ACHN (cell line): ENCODE measurements at regions not wholly inside any gene's neighbourhood (a gene's known extent, or its start where the extent isn't known, plus 50 kb on each side); places are given as distances from the start of the nearest gene placed in this dataset.
"Not testable (repeated sequence)": the region's sequence is repeated elsewhere in the genome, so short reads cannot be mapped to it uniquely, and the experiment has no call there.

Source experiments
- DNase-seq: peaks from one replicate; pipeline ENCODE4 v3.0.0-alpha.2; 2015
- in situ Hi-C: cut with HindIII; loops from 2 replicates; pipeline ENCODE4 v1.10.0; 2017; ENCODE audit warnings: low sequenced_read_pairs, low pct_ligation_motif_present, low pct_unique_long_range_greater_than_20kb

DNA sequence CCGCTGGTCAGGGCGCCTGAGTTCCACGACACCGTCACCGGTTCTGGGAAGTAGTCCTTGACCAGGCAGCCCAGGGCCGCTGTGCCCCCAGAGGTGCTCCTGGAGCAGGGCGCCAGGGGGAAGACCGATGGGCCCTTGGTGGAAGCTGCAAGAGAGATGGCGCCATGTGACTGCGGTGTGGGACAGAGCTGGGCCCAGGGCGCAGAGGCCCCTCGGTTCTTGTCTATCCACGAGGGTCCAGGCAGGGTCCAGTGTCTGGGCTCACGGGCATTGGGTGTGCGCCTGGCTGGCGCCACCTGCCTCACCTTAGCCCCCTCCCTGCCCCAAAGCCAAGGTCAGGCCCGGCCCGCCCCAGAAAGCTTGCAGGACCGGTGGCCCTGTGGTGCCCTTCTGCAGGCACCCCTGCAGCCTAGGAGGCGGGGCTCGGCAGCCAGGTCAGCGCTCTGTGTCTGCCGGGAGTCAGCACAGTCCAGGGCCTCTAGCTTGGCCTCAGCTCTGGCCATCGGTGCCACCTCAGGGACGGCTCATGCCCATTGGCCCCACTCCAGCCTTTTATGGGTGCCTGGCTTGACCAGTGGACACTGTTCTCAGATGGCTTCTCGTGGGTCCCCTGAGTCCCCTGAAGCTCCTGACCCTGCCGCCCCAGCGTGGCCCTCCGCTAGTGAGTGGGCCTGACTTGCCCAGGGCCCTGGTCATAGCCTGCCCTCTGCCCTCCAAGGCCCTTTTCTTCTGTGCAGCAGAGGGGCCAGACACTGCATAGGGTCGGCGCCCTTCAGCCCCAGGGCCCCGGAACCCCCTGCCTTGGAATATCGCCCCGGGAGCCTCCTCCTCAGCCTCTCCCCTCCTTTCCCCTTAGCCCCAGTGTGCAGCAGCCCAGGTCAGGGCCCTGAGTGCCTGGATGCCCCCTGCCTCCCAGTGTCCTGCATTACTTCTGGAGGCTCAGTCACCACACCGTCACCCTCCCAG, 245.2 kb downstream of the TMEM121 start:
- in situ Hi-C loops, DNase-seq: not testable (repeated sequence)

DNA sequence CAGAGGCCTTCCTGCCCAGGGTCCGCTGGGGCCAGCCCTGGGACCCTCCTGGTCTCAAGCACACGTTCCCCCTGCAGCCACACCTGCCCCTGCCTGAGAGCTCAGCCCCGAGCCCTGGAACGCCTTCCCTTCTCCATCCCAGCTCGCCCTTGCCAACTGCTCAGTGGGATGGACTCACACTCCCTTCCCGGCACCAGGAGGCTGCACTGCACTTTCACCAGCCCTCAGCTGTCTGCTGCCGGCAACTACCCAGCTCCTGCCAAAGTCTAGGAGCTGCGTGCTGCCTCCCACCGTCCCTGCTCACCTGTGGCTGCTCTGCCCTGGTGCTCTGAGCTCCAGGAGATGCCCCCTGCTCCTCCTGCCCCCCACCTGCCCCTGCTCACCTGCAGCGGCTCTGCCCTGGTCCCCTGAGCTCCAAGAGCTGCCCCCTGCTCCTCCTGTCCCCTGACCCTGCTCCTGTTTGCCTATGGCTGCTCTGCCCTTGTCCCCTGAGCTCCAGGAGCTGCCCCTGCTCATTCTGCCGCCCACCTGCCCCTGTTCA, 246.4 kb downstream of the TMEM121 start:
- DNase-seq, in situ Hi-C loops: not testable (repeated sequence)

DNA sequence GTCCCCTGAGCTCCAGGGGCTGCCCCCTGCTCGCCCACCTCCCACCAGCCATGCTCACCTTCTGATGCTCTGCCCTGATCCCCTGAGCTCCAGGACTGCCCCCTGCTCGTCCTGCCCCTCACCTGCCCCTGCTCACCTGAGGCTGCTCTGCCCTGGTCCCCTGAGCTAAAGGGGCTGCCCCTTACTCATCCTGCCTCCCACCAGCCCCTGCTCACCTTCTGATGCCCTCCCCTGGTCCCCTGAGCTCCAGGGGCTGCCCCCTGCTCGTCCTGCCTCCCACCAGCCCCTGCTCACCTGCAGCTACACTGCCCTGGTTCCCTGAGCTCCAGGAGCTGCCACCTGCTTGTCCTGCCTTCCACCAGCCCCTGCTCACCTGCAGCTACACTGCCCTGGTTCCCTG, 247.2 kb downstream of the TMEM121 start:
- in situ Hi-C loops, result no loop called here
- no peak for DNase-seq

DNA sequence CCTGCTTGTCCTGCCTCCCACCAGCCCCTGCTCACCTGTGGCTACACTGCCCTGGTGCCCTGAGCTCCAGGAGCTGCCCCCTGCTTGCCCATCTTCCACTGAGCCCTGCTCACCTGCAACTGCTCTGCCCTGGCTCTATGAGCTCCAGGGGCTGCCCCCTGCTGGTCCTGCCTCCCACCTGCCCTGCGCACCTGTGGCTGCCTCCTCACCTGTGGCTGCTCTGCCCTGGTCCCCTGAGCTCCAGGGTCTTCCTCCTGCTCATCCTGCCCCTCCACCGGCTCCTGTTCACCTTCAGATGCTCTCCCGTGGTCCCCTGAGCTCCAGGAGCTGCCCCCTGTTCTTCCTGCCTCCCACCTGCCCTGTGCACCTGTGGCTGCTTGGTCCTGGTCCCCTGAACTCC, 247.6 kb downstream of the TMEM121 start:
- DNase-seq, result no peak
- in situ Hi-C loops, result no loop called here

DNA sequence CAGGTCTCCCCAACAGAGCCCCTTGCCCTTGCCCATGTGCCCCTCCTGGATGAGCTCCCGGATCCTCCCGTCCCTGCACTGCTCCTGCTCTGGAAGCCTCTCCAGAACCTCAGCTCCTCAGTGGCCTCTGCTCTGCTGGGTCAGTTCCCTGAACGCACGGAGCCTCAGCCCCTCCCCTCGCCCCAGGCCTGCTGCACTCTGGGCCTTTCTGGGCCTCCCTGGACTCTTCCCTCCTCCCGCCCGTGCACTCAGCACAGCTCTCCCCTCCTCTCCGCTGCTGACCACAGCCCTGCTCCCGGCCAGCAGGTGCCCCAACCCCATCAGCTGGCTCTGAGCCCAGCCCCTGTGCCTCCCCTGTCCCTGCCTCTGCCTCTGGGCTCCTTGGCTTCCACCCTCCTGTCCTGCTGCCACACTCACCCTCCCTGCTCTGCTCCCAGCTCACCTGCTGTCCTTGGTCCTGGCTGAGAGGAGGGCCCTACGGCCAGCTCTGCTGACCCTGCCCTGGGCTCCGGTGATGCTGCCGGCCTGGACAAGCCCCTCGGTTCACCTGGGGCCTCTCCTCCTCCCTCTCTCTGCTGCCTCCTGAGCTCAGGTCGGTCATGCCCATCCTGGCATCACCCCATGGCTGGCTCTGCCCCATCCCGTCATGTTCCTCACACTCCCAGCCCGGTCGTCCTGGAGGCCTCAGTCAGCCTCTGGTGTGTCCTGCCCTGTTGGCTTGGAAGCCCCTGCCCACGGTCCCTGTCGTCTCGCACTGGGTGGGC, 248.4 kb downstream of the TMEM121 start:
- in situ Hi-C loops, DNase-seq: not testable (repeated sequence)

DNA sequence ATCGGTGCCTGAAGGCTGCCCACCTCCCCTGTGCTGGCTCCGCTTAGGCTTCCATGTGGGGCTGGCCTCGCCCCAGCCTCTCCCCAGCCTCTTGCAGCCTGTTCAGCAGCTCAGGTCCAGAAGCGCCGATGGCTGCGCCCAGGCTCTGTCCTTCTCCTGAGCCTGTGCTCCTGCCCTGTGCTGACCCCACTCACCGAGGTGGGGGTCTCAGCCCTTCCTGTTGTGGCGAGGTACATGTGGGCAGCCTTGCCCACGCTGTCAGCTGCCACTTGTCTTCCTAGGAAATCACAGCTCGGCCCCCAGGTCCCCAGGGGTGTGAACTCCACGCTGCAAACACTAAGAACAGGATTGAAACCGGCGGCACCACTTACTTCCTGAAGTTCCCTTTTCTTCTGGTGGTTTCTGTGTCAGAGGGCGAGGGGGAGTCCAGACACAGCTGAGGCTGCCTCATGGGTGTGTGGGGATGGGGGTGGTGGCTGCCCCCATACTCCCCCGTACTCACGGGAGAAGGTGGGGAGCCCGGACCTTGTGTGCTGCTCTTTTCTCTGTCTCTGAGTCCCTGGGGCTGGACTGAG, 249.1 kb downstream of the TMEM121 start:
- in situ Hi-C loops, DNase-seq: not testable (repeated sequence)

DNA sequence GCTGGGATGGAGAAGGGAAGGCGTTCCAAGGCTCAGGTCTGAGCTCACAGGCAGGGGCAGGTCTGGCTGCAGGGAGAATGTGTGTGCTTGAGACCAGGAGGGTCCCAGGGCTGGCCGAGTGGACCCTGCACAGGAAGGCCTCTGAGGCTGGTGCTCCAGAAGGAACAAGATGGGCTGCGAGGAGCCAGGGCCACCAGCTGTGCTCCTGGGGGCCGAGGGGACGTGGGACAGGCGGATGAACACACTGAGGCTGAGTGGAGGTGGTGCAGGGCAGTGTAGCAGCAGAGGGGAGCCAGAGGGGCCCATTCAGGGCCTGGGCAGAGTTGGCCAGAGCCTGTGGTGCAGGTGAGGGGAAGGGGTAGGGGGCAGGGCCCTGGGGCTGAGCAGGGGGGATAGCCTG, 249.7 kb downstream of the TMEM121 start:
- in situ Hi-C loops, DNase-seq: not testable (repeated sequence)

DNA sequence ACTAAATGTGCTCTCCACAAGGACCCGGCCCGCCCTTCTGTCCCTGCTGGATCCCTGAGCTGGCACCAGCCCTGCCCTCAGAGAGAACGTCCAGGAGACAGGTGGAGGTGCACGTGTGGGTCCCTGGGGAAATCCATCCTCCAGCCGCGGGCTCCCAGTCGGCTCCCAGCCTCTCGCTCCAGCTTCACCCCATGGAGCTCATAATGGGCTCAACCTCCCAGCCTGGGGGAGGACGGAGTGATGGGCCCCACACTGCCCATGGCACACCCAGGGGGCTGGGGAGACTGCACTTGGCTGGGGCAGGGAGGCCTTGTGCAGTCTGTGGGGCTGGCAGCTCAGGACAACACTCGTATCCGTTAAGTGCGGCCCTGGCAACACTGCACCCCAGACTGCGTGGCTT, 250.5 kb downstream of the TMEM121 start:
- in situ Hi-C loops, result no loop called here
- DNase-seq, result no peak

DNA sequence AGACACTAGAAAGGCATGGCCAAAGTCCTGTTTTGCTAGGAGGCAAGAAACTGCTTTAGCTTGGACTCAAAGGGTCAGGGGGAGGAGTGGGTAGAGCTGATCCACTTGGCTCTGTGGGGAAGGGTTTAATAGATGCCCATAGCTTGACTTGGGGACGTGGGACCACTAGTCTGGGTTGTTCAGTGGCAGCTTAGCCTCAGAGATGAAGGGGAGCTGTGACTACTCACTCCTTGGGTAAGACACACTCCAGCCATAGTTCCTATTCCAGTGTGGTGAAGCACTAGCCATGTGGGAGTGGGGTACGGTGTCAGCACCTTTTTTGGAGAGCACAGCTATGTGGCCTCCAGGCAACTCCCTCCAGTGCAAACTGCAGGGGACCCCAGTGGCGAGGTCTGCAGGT, 257.3 kb downstream of the TMEM121 start:
- in situ Hi-C loops, result no loop called here
- DNase-seq, result no peak

DNA sequence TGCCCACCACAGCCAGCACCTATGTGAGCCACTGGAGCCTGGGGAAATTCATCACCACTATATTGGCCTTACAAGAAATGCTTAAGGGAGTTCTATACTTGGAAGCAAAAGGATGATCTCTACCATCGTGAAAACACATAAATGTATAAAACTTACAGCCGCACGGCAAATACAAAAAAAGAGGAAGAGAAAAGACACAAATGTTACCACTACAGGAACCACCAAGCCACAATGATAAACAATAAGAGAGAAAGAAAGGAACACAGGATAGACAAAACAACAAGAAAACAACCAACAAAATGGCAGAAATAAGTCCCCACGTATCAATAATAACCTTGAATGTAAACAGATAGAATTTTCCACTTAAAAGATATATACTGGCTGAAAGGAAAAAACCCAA, 267.5 kb downstream of the TMEM121 start:
- DNase-seq, result no peak
- in situ Hi-C loops, result no loop called here

DNA sequence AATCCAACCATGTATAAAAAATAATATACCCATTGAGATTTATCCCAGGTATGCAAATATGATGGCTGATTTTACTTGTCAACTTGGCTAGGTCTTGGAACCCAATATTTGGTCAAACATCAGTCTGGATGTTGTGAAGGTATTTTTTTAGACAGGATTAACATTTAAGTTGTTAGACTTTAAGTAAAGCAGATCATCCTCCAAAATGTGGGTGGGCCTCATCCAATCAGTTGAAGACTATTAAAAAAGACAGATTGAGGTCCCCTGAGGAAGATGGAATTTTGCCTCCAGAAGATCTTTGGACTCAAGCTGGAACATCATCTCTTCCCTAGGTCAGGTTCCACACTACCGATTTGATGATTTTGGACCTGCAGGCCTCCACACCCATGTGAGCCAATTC, 271.2 kb downstream of the TMEM121 start:
- no peak for DNase-seq
- in situ Hi-C loops, result no loop called here

DNA sequence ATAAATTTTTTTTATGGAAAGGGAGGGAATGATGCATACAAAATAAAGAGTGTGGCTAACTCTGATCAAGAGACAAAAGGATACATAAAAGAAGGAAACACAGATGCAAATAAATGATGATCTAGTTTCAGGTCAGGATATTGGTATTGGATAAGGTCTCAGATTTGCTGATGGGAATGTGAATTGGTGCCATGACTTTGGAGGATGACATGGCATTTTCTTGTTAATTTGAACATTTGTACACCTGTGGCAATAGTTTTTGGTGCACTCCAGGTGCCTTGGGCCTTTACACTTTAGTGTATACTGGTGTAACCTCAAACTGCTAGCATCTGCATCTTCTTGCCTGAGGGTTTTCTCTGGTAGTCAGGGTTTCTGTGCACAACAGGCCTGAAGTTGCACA, 279.3 kb downstream of the TMEM121 start:
- no peak for DNase-seq
- in situ Hi-C loops, result no loop called here

DNA sequence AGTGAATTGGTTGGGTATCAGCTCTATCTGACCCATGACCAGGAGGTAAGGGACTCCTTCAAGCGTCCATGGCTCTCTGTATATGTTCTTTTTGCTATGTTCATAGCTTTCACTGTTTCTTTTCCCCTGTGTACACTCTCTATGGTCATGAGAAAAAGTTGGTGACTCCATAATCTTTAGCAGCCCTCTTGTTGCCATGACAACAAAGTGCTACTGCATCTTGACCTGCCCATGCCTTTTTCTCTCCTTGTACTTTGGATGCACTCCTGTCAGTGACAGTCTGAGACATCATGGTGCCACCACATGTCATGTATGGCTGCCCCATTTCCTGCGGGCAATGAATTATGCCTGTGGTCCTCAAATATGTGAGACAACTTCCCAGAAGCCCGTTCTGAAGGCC, 280.2 kb downstream of the TMEM121 start:
- no peak for DNase-seq
- in situ Hi-C loops, result no loop called here

DNA sequence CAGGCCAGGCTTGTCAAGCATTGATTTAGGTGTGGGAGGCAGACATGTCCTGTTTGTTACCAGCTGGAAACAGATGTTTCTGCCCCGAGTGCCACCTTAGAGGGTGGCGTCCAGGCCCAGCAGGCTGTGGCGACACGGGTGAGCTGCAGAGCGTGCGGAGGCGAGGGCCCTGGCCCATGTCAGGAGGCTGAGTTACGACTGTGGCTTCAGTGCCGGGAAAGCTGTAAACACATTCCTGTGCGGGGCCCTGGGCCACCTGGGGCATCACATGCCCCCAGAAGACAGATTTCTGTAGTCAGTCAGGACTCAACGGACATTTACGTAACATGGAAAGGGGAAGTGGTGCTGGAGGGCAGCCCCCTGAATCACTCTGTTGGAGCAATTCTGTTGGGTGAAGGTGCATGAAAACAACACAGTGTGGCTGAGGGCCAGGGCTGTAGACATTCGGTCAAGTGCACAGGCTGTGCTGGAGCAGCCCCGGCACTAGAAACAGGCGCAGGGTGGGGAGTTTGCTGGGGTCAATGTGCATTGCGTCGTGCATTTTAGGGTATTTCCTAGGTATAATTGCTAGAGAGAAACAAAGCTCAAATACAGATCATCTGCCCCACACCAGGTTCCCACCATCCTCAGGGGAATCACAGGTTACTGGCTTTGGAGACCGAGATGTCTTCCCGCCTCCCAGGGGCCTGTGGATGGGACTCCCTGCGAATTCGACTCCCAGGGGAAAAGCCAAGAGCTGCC, 291.8 kb downstream of the TMEM121 start:
- in situ Hi-C loops, result no loop called here
- DNase-seq, result no peak

DNA sequence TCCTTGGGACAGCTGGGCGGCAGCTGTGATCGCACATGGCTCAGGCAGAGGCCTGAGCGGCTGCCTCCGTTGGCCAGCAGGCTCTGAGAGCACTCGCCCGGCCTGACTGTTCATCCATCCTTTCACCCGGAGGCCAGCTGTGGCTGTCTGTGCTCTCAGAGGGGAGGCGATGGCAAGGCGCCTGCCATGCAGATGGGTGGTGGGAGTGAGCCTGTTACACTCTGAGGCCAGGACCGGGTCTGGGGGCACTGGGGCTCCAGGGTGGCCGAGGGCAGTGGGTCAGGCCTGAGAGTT, 292.3 kb downstream of the TMEM121 start:
- in situ Hi-C loops, result no loop called here
- no peak for DNase-seq

DNA sequence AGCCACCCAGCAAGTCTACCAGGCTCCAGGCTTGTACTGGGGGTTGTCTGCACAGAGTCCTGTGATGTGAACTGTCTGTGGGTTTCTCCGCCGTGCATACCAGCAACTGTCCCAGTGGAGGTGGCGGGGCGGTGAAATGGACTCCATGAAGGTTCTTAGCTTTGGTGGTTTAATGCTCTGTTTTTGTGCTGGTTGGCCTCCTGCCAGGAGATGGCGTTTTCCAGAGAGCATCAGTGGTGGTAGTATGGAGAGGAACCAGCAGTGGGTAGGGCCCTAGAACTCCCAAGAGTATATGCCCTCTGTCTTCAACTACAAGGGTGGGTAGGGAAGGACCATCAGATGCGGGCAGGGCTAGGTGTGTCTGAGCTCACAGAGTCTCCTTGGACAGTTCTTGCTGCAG, 303.8 kb downstream of the TMEM121 start:
- no peak for DNase-seq
- in situ Hi-C loops, result no loop called here

DNA sequence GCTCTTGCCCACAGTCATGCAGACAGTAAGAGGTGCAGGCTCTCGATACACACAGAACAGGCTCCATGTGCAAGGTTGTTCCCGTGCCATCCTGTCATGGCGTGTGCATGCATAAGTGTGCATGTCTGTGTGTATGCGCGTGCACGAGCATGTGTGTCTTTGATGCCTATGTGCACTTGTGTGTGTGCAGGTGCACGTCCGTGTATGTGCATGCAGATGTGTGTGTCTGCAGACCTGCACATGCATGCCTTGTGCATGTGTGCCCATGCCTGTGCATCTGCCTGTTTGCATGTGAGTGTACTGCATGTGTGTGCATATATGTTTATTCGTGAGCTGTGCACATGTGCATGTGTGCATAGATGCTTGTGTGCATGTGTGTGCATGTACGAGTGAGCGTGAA, 309.8 kb downstream of the TMEM121 start:
- DNase-seq, result no peak
- in situ Hi-C loops, result no loop called here

DNA sequence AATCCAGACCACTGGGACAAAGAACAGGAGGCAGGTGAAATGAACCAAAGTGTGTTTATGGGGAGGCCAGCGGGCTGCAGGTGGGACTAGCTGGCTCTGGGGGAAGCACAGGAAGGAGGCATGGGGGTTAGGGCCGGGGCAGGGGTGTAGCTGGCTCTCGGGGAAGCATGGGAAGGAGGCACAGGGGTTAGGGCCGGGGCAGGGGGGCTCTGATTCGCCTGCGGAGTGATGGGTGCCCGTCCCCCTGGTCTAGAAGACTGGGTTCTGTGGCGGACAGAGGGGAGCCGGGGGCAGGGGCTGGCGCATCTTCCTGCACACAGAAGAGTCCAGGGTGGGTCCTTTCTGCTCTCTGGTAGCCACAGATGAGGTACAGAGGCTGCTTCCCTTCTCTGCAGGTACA, 310.3 kb downstream of the TMEM121 start:
- in situ Hi-C loops, result no loop called here
- DNase-seq, result no peak
